Stomach (tissue), 8 donors: ENCODE measurements at regions not wholly inside any gene's neighbourhood (a gene's known extent, or its start where the extent isn't known, plus 50 kb on each side); places are given as distances from the start of the nearest gene placed in this dataset.

Experiments used
- DNase-seq, 2 donors: peaks; one replicate each; pipeline versions ENCODE4 v3.0.0 to v3.0.0-alpha.2; 2013 to 2019
- H3K27ac ChIP-seq, 5 donors: fragments of 200-600 bp in 4 of 5; sonication (generic) in 4 of 5; one replicate each; pipeline ENCODE4 v1.5.1; 2013 to 2019; ENCODE audit warnings: mild to moderate bottlenecking in 1 of 5, moderate library complexity in 1 of 5
- H3K27me3 ChIP-seq, 3 donors: fragments of 200-600 bp; sonication (generic); one replicate each; pipeline ENCODE4 v1.5.1; 2017 to 2019; ENCODE audit warnings: mixed run types in 1 of 3
- H3K36me3 ChIP-seq, 4 donors: fragments of 200-600 bp; sonication (generic); 1 replicate in 3 of 4; 2 replicates in 1 of 4; pipeline ENCODE4 v1.5.1; 2016 to 2019
- H3K4me1 ChIP-seq, 4 donors: fragments of 200-600 bp; sonication (generic); one replicate each; pipeline ENCODE4 v1.5.1; 2016 to 2019
- H3K4me3 ChIP-seq, 4 donors: fragments of 200-600 bp; sonication (generic) in 3 of 4; one replicate each; pipeline ENCODE4 v1.5.1; 2016 to 2019; ENCODE audit warnings: mild to moderate bottlenecking in 1 of 4
- H3K9me3 ChIP-seq, 4 donors: fragments of 200-600 bp; sonication (generic); one replicate each; pipeline ENCODE4 v1.5.1; 2016 to 2019
- EP300 ChIP-seq: sonication (generic); formaldehyde crosslinking; IDR thresholded peaks from one replicate; pipeline ENCODE4 v1.6.1; 2017; ENCODE audit warnings: antibody characterized with exemption
- POLR2A ChIP-seq, 4 donors: fragments of 450-650 bp; IDR thresholded peaks; one replicate each; pipeline ENCODE4 v1.6.1; 2016; ENCODE audit warnings: antibody characterized with exemption in 4 of 4, control low read depth in 2 of 4, mild to moderate bottlenecking in 1 of 4, moderate library complexity in 1 of 4
- POLR2AphosphoS5 ChIP-seq, 3 donors: sonication (generic); formaldehyde crosslinking; IDR thresholded peaks; one replicate each; pipeline ENCODE4 v1.6.1; 2016; ENCODE audit warnings: antibody characterized with exemption in 3 of 3
- WGBS, 5 donors: extraction: QIAGEN DNeasy Blood & Tissue Kit in 3 of 5; methylation state at CpG; one replicate each; pipeline versions ENCODE4 v1.1.5 to v1.1.7; 2013 to 2018; 5-methylcytosine and 5-hydroxymethylcytosine counted together
- intact Hi-C: fragments of 100-400 bp; cut with DNase I; formaldehyde crosslinking; loops from one replicate; pipeline ENCODE4 v1.15.1; 2023; ENCODE audit warnings: low total_unique reads
- TF ChIP-seq, protein P1 (sequence below), 7 experiments: fragments of 450-650 bp in 4 of 7; fragments of 200-600 bp in 3 of 7; sonication (generic) in 3 of 7; IDR thresholded peaks; one replicate each; pipeline ENCODE4 v1.5.1; 2016 to 2019; ENCODE audit warnings: antibody characterized with exemption in 7 of 7, control low read depth in 2 of 7, mild to moderate bottlenecking in 1 of 7
- donor health status: healthy with polysubstance abuse.
- donor health status: Bipolar disorder and iron deficiency.
- donor health status: healthy.

DNA sequence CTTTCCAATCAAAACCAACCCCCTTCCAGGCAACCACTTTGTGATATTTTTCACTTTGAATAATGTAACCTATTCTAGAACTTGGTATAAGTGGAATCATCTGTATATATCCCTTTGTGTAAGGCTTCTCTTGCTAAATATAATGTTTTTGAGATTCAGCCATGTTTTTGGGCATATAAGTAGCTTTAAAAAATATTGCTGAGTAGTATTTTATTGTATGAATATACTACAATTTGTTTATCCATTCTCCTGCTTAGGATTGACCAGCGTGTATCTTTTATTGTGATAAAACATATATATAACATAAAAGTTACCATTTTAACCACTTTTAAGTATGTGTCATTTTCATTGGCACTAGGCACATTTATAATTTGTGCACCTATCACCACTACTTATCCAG is 79.8 kb upstream of the GPR139 start:
- Histone ChIP-seq H3K4me3 (no peak overlapping the region), H3K36me3 (no peaks in the 10 kb centered on the region), H3K9me3 (peaks cover 0 to 16% (median 2%) of the 10 kb centered on the region in 4 donors), H3K27ac (no peak overlapping the region), H3K4me1 (no peaks in the 10 kb centered on the region), H3K27me3 (no peaks in the 10 kb centered on the region)
- intact Hi-C loops: no loop called here
- TF ChIP-seq POLR2A (IDR thresholded peaks at IDR 0.05) (no peak), POLR2AphosphoS5 (IDR thresholded peaks at IDR 0.05) (no peak), EP300 (no peak)
- TF ChIP-seq, protein P1, sequence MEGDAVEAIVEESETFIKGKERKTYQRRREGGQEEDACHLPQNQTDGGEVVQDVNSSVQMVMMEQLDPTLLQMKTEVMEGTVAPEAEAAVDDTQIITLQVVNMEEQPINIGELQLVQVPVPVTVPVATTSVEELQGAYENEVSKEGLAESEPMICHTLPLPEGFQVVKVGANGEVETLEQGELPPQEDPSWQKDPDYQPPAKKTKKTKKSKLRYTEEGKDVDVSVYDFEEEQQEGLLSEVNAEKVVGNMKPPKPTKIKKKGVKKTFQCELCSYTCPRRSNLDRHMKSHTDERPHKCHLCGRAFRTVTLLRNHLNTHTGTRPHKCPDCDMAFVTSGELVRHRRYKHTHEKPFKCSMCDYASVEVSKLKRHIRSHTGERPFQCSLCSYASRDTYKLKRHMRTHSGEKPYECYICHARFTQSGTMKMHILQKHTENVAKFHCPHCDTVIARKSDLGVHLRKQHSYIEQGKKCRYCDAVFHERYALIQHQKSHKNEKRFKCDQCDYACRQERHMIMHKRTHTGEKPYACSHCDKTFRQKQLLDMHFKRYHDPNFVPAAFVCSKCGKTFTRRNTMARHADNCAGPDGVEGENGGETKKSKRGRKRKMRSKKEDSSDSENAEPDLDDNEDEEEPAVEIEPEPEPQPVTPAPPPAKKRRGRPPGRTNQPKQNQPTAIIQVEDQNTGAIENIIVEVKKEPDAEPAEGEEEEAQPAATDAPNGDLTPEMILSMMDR (IDR thresholded peaks at IDR 0.05): no peak
- WGBS, 5 donors: 67 to 90% (median 86%) methylated on average over 1 of the region's 1 CpG
- DNase-seq: no peak

DNA sequence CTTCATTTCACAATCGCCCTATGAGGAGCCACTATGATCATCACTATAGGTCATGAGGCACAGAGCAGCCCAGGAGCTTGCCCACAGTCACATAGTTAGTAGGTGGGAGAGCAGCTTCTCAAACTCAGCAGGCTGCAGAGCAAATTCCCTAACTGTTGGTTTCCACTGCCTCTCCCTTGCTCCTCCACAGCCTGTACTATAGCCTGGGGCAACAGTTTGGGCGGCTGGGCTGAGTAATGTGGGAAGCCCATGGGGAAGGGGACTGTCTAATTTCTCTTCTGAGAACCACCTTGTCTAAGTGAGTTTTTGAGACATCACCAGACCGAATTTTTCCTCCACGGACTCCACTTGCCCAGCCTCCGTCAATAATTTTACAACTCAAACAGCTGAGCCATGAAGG is 73.4 kb upstream of the GPR139 start:
- 67 to 74% (median 71%) methylated on average over 5 of the region's 5 CpGs for WGBS, 5 donors
- no peak overlapping the region for H3K27ac ChIP-seq
- no peaks in the 10 kb centered on the region for H3K9me3 ChIP-seq
- no peaks in the 10 kb centered on the region for H3K4me1 ChIP-seq
- DNase-seq: no peak
- H3K27me3 ChIP-seq: no peaks in the 10 kb centered on the region
- TF ChIP-seq POLR2AphosphoS5 (IDR thresholded peaks at IDR 0.05) (no peak), POLR2A (IDR thresholded peaks at IDR 0.05) (no peak)
- TF ChIP-seq, protein P1 (IDR thresholded peaks at IDR 0.05): no peak
- H3K36me3 ChIP-seq: no peaks in the 10 kb centered on the region
- H3K4me3 ChIP-seq: no peak overlapping the region
- intact Hi-C loops: no loop called here

DNA sequence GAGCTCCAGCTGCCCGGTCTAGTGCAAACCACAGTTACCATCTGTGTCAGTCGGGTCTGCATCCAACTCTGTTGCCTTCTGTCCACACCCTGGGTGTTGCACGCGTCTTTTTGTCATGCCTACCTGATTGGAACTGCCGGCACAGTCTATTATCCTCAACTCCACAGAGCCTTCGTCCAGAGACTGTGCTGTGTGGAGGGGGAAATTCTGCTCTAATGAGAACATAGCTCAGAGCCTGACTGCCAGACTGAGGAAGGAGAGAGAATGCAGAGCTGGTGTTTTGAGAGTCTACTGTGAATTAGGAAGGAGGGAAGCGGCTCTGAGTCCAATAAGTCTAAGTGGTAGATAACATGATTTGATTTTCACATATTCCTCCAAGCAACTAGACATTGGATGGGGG is 68.3 kb upstream of the GPR139 start:
- H3K27me3 ChIP-seq: peaks cover 0 to 4% (median 0%) of the 10 kb centered on the region in 3 donors
- H3K27ac ChIP-seq: no peak overlapping the region
- H3K36me3 ChIP-seq: no peaks in the 10 kb centered on the region
- no peaks in the 10 kb centered on the region for H3K9me3 ChIP-seq
- DNase-seq: no peak
- no peaks in the 10 kb centered on the region for H3K4me1 ChIP-seq
- 75 to 79% (median 76%) methylated on average over 7 of the region's 7 CpGs for WGBS, 5 donors
- intact Hi-C loops: no loop called here
- no peak for TF ChIP-seq POLR2A (IDR thresholded peaks at IDR 0.05)
- no peak for TF ChIP-seq POLR2AphosphoS5 (IDR thresholded peaks at IDR 0.05)
- TF ChIP-seq, protein P1 (IDR thresholded peaks at IDR 0.05): no peak
- TF ChIP-seq EP300: no peak
- H3K4me3 ChIP-seq: no peak overlapping the region

DNA sequence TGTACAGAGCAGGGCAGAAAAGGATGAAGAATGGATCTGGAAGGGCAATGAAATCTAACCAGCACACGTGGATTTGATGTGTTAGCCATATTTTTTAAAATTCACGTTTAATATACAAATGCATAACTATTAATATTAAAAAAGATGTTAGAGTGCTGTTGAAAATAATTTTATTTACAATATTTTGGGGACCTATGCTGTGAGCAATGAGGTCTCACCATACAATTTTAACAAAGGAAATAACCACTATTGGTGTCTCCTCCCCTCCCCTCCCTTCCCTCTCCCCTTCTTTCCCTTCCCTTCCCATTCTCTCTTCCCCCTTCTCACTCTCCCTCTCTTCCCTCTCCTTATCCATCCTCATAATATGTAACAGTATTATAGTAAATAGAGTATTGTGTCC is 64.2 kb upstream of the GPR139 start:
- 57 to 83% (median 72%) methylated on average over 2 of the region's 2 CpGs for WGBS, 5 donors
- no peak overlapping the region for H3K4me3 ChIP-seq
- peaks cover 0 to 4% (median 0%) of the 10 kb centered on the region in 3 donors for H3K27me3 ChIP-seq
- no peak overlapping the region for H3K27ac ChIP-seq
- DNase-seq: no peak
- intact Hi-C loops: no loop called here
- TF ChIP-seq, protein P1 (IDR thresholded peaks at IDR 0.05): no peak
- TF ChIP-seq POLR2AphosphoS5 (IDR thresholded peaks at IDR 0.05) (no peak), POLR2A (IDR thresholded peaks at IDR 0.05) (no peak), EP300 (no peak)
- H3K36me3 ChIP-seq: no peaks in the 10 kb centered on the region
- peaks cover 0 to 5% (median 2%) of the 10 kb centered on the region in 4 donors for H3K9me3 ChIP-seq
- no peaks in the 10 kb centered on the region for H3K4me1 ChIP-seq
